ENCODE measurements at regions not wholly inside any gene's neighbourhood (a gene's known extent, or its start where the extent isn't known, plus 50 kb on each side); places are given as distances from the start of the nearest gene placed in this dataset.

DNA sequence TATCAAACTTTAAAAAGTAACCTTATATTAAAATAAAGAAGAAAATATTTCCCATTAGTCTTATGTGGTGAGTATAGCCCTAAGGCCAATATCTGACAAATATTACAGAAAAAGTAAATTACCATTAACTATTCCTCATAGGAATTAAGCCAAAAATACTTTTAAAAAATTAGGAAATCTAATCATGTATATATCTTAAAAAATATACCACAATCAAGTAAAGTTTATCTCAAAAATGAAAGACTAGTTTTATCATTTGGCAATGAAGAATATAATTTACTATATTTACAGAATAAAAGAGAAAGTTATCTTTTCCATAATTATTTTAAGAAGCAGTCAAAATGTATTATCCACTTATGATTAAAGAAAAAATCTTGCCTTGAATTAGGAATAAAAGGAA, 458.8 kb upstream of the ZNF462 start:
- Histone ChIP-seq H3K9ac (ENCODE audit: low read depth, low read length) (no peak overlapping the region), H3K4me3 (ENCODE audit: low read depth in 1 of 2, low read length in 2 of 2) (no peak overlapping the region)

DNA sequence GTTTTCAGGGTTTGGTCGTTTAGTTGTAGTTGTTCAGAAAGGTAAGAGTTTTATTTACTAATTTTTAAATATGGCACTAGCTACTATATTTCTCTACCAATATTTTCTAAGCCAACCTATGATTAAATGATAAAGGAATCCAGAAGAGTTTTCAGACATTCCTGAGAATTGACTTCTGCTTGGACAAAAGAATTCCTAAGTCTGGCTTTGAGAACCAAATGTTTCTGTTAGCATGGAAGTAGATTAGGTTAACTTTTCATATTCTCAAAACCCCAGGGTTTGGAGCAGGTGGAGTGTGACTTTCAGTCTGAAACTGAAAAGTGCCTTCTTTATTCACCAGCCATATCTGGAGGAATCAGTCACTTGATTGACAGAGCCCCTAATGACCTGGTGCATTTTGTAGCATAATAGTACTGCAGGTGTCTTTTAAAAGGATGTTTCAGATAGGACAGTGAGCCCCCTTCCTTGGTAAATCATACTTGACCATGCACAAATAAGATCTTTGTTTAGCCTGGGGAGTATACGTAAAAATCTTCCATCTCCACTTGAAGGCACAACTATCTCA, 457.0 kb upstream of the ZNF462 start:
- H4K20me1 ChIP-seq (ENCODE audit: insufficient read depth, low read length) = no peaks in the 10 kb centered on the region
- no peaks in the 10 kb centered on the region for H3K4me1 ChIP-seq (ENCODE audit: insufficient read depth, low read length)
- H3K4me2 ChIP-seq (ENCODE audit: insufficient read depth, low read length) = no peak overlapping the region
- TF ChIP-seq, protein P1, sequence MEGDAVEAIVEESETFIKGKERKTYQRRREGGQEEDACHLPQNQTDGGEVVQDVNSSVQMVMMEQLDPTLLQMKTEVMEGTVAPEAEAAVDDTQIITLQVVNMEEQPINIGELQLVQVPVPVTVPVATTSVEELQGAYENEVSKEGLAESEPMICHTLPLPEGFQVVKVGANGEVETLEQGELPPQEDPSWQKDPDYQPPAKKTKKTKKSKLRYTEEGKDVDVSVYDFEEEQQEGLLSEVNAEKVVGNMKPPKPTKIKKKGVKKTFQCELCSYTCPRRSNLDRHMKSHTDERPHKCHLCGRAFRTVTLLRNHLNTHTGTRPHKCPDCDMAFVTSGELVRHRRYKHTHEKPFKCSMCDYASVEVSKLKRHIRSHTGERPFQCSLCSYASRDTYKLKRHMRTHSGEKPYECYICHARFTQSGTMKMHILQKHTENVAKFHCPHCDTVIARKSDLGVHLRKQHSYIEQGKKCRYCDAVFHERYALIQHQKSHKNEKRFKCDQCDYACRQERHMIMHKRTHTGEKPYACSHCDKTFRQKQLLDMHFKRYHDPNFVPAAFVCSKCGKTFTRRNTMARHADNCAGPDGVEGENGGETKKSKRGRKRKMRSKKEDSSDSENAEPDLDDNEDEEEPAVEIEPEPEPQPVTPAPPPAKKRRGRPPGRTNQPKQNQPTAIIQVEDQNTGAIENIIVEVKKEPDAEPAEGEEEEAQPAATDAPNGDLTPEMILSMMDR (IDR thresholded peaks at IDR 0.05; ENCODE audit: borderline replicate concordance, extremely low read depth, low read length, poor library complexity, severe bottlenecking) = no peak
- H3K4me3 ChIP-seq (ENCODE audit: low read depth in 1 of 2, low read length in 2 of 2) = no peak overlapping the region
- H3K27ac ChIP-seq (ENCODE audit: low read length) = no peak overlapping the region
- H3K36me3 ChIP-seq (ENCODE audit: insufficient read depth, low read length) = no peaks in the 10 kb centered on the region
- H2AFZ ChIP-seq (ENCODE audit: low read depth, low read length) = no peak overlapping the region
- H3K79me2 ChIP-seq (ENCODE audit: insufficient read depth, low read length) = no peaks in the 10 kb centered on the region
- H3K27me3 ChIP-seq (ENCODE audit: insufficient read depth, low read length, poor library complexity) = no peaks in the 10 kb centered on the region
- ATAC-seq (ENCODE audit: insufficient read depth, low read depth) = no peak
- DNase-seq = no peak
- no peaks in the 10 kb centered on the region for H3K9me3 ChIP-seq (ENCODE audit: insufficient read depth, low read length, severe bottlenecking)
- H3K9ac ChIP-seq (ENCODE audit: low read depth, low read length) = no peak overlapping the region

More for the DNA sequence above, 458.8 kb upstream of the ZNF462 start:
- Histone ChIP-seq H2AFZ (ENCODE audit: low read depth, low read length) (no peak overlapping the region), H3K36me3 (ENCODE audit: insufficient read depth, low read length) (no peaks in the 10 kb centered on the region), H3K4me1 (ENCODE audit: insufficient read depth, low read length) (no peaks in the 10 kb centered on the region), H3K9me3 (ENCODE audit: insufficient read depth, low read length, severe bottlenecking) (no peaks in the 10 kb centered on the region), H3K27ac (ENCODE audit: low read length) (no peak overlapping the region), H3K79me2 (ENCODE audit: insufficient read depth, low read length) (no peaks in the 10 kb centered on the region), H3K27me3 (ENCODE audit: insufficient read depth, low read length, poor library complexity) (no peaks in the 10 kb centered on the region), H3K4me2 (ENCODE audit: insufficient read depth, low read length) (no peak overlapping the region), H4K20me1 (ENCODE audit: insufficient read depth, low read length) (no peaks in the 10 kb centered on the region)
- ATAC-seq (ENCODE audit: insufficient read depth, low read depth) = no peak
- no peak for DNase-seq
- no peak for TF ChIP-seq EZH2 (IDR thresholded peaks at IDR 0.05; ENCODE audit: borderline replicate concordance, low read depth, low read length, severe bottlenecking)
- TF ChIP-seq, protein P1 (IDR thresholded peaks at IDR 0.05; ENCODE audit: borderline replicate concordance, extremely low read depth, low read length, poor library complexity, severe bottlenecking) = no peak

DNA sequence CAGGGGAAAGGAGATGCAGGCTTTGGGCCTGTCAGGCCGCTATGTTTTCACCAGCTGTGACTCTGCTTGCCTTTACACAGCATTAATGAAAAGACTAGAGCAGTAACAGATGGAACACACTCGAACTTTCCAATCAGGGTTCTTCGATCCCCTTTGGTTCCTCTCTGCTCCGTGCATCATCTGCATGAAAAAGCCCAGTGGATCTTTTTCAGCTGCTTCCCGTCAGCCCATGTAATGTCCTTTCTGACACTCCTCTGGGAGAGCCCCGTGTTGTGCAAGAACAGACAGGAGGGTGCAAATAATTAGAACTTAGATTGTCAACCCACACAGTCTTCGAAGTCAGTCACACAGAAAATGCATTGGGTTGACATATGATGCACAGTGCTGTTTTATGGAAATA, 448.9 kb upstream of the ZNF462 start:
- Histone ChIP-seq H3K4me2 (ENCODE audit: insufficient read depth, low read length) (no peak overlapping the region), H2AFZ (ENCODE audit: low read depth, low read length) (no peak overlapping the region), H3K4me3 (ENCODE audit: low read depth in 1 of 2, low read length in 2 of 2) (no peak overlapping the region), H3K36me3 (ENCODE audit: insufficient read depth, low read length) (no peaks in the 10 kb centered on the region), H3K79me2 (ENCODE audit: insufficient read depth, low read length) (no peaks in the 10 kb centered on the region), H4K20me1 (ENCODE audit: insufficient read depth, low read length) (no peaks in the 10 kb centered on the region), H3K9me3 (ENCODE audit: insufficient read depth, low read length, severe bottlenecking) (no peaks in the 10 kb centered on the region), H3K4me1 (ENCODE audit: insufficient read depth, low read length) (no peaks in the 10 kb centered on the region), H3K27me3 (ENCODE audit: insufficient read depth, low read length, poor library complexity) (no peaks in the 10 kb centered on the region), H3K27ac (ENCODE audit: low read length) (no peak overlapping the region), H3K9ac (ENCODE audit: low read depth, low read length) (no peak overlapping the region)
- DNase-seq = no peak
- ATAC-seq (ENCODE audit: insufficient read depth, low read depth) = no peak
- TF ChIP-seq, protein P1 (IDR thresholded peaks at IDR 0.05; ENCODE audit: borderline replicate concordance, extremely low read depth, low read length, poor library complexity, severe bottlenecking) = no peak
- no peak for TF ChIP-seq EZH2 (IDR thresholded peaks at IDR 0.05; ENCODE audit: borderline replicate concordance, low read depth, low read length, severe bottlenecking)

DNA sequence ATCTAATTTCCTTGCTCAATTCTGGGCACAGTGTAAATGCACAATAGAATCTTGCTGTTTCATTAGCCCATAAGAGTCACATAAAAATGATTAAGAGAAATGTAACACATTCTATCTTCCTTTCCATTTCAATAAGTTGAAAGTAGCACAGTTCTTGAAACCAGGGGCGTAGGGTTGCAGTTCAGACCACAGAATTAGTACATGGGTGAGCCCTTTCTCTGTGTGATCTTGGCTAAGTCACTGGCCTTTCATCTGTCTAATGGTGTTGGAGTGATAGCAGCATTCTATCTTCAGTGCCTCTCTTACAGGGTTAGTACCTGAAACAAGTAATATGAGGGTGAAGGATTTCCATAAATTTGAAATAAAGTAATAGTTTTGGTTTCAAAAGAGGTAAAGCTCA, 445.3 kb upstream of the ZNF462 start:
- no peaks in the 10 kb centered on the region for H3K79me2 ChIP-seq (ENCODE audit: insufficient read depth, low read length)
- no peak overlapping the region for H3K27ac ChIP-seq (ENCODE audit: low read length)
- ATAC-seq (ENCODE audit: insufficient read depth, low read depth) = no peak
- no peak overlapping the region for H3K4me2 ChIP-seq (ENCODE audit: insufficient read depth, low read length)
- no peaks in the 10 kb centered on the region for H3K36me3 ChIP-seq (ENCODE audit: insufficient read depth, low read length)
- no peak overlapping the region for H3K4me3 ChIP-seq (ENCODE audit: low read depth in 1 of 2, low read length in 2 of 2)
- no peak overlapping the region for H3K9ac ChIP-seq (ENCODE audit: low read depth, low read length)
- no peak for DNase-seq
- H3K4me1 ChIP-seq (ENCODE audit: insufficient read depth, low read length) = no peaks in the 10 kb centered on the region
- H4K20me1 ChIP-seq (ENCODE audit: insufficient read depth, low read length) = no peaks in the 10 kb centered on the region
- H3K27me3 ChIP-seq (ENCODE audit: insufficient read depth, low read length, poor library complexity) = no peaks in the 10 kb centered on the region
- H3K9me3 ChIP-seq (ENCODE audit: insufficient read depth, low read length, severe bottlenecking) = no peaks in the 10 kb centered on the region
- TF ChIP-seq, protein P1 (IDR thresholded peaks at IDR 0.05; ENCODE audit: borderline replicate concordance, extremely low read depth, low read length, poor library complexity, severe bottlenecking) = no peak
- TF ChIP-seq EZH2 (IDR thresholded peaks at IDR 0.05; ENCODE audit: borderline replicate concordance, low read depth, low read length, severe bottlenecking) = no peak
- H2AFZ ChIP-seq (ENCODE audit: low read depth, low read length) = no peak overlapping the region

Measured in DND-41 (cell line).